HL-60 (cell line): ENCODE measurements at regions not wholly inside any gene's neighbourhood (a gene's known extent, or its start where the extent isn't known, plus 50 kb on each side); places are given as distances from the start of the nearest gene placed in this dataset.

Experiments used
- GABPA ChIP-seq: IDR thresholded peaks from 2 replicates; pipeline ENCODE4 v1.6.1; 2012; ENCODE audit warnings: low read depth
- POLR2AphosphoS5 ChIP-seq: IDR thresholded peaks from 2 replicates; pipeline ENCODE4 v1.6.1; 2012; ENCODE audit warnings: low read depth
- TF ChIP-seq, protein P1 (sequence below): IDR thresholded peaks from one replicate; pipeline ENCODE4 v1.5.1; 2011; ENCODE audit warnings: low read length, control low read depth, inconsistent platforms; ENCODE audit not compliant: insufficient read depth

GRCh38 chr9:678897-679296, 162.6 kb upstream of the DMRT1 start:
- TF ChIP-seq, protein P1, sequence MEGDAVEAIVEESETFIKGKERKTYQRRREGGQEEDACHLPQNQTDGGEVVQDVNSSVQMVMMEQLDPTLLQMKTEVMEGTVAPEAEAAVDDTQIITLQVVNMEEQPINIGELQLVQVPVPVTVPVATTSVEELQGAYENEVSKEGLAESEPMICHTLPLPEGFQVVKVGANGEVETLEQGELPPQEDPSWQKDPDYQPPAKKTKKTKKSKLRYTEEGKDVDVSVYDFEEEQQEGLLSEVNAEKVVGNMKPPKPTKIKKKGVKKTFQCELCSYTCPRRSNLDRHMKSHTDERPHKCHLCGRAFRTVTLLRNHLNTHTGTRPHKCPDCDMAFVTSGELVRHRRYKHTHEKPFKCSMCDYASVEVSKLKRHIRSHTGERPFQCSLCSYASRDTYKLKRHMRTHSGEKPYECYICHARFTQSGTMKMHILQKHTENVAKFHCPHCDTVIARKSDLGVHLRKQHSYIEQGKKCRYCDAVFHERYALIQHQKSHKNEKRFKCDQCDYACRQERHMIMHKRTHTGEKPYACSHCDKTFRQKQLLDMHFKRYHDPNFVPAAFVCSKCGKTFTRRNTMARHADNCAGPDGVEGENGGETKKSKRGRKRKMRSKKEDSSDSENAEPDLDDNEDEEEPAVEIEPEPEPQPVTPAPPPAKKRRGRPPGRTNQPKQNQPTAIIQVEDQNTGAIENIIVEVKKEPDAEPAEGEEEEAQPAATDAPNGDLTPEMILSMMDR: no peak
- TF ChIP-seq POLR2AphosphoS5 (no peak), GABPA (no peak)
